ENCODE measurements at regions not wholly inside any gene's neighbourhood (a gene's known extent, or its start where the extent isn't known, plus 50 kb on each side); places are given as distances from the start of the nearest gene placed in this dataset.
"Not testable (repeated sequence)": the region's sequence is repeated elsewhere in the genome, so short reads cannot be mapped to it uniquely, and the experiment has no call there.

DNA sequence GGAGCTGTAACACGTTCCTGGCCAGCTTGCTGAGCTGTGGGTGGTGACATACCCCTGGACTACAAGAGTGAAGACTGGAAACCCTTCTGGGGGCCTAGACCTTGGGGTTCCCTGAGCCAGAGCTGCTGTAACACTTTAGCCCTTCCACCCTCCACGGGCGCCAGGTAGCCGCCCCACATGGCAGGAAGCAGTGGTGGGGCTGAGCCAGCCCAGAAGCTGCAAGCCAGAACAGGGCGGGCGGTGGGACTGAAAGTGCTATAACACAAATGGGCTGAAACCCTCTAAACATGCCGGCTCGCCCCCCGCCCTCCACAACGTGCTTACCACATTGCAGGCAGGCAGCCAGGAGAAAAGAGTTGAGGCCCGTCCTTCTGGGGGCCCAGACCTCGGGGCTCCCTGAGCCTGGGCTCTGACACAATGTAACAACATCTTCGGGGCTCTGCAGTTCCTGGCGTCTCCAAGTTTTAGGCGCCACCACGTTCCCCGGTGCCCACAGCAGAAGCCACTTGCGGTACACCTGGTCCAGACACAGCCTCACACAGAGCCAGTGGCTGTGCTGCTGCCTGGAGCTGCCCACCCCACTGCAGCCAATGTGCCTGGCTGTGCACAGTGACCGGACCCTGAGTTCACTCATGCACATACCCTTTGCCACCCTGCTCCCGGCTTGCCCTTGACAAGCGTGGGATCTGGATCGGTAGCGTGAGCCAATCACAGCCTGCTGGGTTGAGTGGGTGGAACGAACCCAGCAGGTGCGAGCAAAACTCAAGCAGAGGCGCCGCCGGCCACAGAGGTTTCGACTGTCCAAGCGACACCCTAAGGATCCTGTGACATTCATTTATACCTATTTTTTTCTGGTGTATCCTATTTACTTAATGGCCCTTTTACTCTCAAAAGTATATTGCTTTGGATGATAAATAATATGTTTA is 127.4 kb upstream of the FHL2 start:
- FAIRE-seq: no peak

DNA sequence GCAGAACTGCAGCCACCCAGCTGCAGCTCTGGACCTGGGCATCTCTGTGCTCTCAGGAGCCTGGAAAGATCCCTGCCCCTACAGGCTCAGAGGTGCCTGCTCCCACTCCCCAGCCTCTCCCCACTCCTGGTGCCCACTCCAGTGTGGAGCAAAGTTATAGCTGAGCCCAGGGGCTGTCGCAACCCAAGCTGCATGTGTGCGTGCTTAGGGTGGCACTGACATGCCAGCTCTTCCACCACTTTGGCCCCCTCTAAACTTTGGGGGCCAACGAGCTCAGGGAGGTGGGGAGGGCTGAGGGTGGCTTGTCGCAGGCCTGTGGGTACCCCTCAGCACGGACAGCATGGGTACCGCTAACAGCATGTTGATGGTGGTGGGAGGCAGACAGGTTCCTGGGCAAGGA is 126.3 kb upstream of the FHL2 start:
- no peak for FAIRE-seq

DNA sequence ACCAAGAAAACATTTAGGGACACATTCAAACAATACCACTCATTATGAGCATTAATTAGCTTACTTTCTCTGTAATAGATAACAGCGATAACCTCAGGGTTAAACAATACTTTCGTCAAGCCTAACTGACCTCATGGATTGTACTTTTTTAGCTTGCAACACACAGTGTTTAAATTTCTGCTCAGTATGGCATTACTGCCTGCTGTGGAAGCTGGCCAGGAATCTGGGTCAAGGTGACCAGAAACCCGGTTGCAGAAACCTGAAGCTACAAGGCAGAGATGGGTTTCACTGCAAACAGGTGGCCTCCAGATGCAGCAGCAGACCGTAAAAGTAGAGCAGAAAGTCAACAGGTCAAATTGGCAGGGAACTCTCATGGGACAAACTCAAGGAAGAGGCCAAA is 123.8 kb upstream of the FHL2 start:
- no peak for FAIRE-seq

DNA sequence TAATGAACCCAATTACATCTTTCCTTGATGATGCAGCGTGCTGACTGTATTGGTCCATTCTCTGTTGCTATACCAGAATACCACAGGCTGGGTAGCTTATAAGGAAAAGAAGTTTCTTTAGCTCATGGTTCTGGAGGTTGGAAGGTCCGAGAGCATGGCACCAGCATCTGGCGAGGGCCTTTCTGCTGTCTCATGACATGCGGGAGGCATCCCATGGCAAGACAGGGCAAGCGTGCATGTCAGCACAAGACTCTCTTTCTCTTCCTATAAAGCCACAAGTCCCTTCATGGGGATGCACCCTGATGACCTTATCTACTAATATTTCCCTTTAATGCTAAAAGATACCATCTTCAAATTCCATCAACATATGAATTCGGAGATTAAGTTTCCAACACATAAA is 122.8 kb upstream of the FHL2 start:
- FAIRE-seq: no peak

DNA sequence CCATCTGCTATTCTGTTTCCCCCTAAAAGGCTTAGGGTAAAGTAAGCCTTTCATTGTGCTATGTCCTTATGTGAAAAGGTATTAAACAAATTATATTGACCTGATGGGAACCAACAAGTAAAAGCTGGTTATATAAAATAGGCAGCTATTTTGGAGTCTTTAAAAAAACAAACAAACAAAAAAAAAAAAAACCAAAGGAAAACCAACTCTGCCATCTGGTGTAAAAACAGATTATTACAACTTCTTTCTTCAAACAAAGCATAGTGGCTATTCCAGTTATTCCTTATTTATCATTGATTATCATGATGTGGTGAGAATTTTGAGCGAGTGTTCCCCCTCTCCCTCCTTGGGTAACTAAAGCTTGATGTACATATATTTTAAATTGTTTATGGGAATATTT is 122.3 kb upstream of the FHL2 start:
- peak; percentile 90 for FAIRE-seq

DNA sequence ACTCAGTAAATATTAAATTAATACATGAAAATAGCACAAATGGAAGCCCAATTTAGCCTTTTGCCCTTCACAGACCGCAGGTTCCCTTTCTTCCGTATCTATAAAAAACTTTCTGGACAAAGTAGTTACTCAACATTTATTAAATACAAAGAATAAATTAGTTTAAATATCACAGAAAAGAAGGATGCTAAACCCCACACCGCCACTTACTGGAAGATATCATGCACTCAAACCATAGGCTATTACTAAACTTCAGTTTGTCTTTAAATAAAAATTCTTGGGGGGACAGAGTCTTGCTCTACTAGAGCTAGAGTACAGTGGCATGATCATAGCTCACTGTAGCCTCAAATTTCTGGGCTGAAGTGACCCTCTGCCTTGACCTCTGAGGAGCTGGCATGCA is 120.7 kb upstream of the FHL2 start:
- FAIRE-seq: no peak

DNA sequence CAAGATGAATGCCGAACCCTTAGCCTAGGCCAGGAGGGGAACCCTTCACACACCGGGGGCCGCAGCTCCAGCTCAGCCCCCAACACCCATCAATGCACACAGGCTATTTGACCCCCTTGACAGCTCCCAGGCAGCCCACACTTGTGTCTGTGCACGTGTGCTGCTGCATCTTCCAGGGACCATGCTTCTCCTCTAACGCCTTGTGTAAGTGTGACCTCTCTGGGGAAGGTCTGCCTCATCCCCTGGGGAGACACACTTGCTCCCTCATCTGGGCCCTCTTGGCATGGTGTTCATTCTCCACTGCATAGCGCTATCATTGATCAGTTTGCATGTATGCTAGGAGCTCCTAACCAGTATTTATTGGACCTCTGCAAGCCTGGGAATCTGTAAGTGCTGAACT is 120.0 kb upstream of the FHL2 start:
- no peak for FAIRE-seq

DNA sequence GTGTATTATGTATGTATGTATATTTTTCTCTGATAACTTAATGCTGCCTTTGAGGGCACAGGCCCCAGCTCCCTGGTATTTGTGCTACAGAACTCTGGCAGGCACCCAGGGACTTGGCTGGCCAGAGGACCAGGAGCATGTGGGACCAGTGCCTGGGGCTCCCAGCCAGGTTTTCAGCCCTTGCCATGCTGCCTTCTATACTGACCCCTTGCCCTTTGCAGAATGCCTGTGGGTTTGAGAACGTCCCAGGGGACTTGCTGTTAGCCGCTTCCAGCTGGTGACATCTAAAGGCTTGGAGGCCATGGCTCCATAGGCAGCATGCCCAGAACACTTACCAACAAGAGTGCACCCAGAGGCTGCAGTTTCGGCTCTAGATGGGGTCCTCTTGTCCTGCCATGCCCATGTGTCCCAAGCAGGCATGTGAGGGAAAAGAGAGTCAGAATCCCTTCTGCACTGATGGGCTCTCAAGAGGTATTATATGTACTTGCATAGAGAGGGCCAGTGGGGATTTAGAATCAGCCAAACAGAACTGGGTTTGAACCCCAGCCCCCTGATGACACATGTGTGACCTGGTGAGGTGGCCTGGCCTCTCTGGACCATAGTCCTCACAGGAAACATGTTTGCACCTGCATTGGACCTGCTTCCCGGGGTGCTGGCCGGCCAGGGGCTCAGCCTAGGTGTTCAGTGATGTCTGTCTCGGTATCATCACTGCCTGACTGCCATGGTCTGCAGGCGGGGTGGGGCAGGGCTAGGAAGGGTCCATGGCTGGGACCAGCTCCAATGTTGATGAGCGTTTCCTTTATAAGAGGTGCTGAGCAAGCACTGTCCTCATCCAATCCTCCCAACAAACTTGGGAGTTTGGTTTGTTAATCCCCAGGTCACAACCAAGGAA is 119.2 kb upstream of the FHL2 start:
- no peak for FAIRE-seq

DNA sequence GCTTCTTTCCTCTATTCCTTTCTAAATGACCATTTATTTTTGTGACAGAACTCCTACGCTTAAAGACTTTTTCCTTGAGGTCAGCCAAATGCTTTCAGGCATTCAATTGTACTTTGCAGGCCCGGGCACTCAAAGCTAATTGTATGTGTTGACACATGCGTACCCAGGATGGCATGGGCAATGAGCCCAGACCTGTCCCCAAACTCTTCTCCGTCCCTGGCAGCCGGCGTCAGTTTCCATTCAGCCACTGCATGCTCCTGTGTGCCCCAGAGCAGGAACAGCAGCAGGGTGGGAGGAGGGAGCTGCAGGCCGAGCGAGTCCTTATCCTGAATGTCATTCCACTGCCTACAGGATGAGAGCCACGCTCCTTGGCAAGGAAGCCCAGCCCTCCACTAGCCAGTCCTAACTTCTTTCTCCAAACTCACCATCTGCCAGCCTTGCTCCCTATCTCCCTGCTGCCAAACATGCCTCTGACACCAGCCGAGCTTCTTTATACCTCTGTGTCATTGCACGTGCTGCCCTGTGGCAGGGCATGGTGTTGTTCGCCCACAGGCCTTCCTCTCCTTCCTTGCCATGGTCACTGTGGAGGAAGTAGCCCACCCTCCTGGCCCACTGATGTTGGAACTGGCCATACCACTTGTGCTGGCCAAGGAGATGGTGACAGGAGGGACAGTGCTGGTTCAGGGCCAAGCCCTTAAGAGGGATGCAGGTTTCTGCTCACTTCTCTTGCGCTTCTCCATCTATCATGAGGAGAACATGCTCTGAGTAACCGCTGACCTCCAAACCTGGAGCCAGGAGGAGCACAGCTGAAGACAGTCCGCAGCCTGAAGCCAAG is 116.9 kb upstream of the FHL2 start:
- no peak for FAIRE-seq

DNA sequence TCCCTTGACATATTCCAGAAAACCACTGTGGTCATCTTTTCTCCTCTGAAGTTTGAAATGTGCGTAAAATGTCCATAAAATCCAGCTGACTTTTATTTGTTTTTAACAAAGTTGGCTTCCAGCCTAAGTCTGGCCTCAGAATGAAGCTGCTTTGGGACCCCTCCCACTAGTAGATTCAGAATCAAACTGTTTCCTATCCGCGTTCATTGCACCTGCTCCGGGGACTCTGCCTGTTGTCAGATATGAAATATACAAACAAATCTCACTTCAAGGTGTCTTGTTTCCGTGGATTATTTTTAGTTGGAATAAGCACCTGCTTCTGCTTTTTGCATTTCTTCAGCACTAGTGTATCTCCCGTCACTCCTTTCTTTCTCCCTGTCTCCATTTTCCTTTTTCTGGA is 115.7 kb upstream of the FHL2 start:
- FAIRE-seq: no peak

DNA sequence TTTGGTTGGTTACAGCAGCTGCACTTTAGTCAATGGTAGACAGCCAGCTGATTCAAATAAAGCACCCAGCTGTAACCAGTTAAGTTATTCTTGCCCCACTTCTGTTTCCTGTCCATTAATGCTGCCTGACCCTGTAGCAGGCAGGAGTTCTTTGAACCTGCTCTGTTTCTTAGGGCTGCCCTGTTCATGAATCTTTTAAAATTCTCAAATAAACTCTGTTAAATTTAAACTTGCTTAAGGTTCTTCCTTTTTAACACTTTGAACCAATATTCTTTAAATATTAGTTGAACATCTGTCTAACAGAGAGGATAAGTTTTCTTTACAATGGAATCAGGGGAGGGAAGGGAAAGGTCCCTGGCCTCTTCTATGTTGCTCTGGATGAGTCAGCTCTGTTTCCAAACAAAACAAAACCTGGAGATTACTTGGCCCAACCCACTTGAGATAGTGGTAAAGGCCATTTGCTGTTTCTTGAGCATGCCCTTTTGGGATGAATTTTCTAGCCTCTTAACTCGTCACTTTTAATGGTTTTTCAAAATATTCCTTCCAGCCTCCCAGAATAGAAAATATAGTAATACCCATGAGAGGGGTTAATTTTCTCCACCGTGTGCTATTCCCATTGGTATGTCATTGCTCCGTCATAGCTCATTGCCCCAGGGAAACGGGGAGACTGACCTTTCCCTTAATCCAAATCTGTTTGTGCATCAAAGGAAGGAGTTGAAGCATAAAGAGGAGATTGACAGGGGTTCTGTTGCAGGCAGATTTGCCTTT is 112.1 kb upstream of the FHL2 start:
- no peak for FAIRE-seq

DNA sequence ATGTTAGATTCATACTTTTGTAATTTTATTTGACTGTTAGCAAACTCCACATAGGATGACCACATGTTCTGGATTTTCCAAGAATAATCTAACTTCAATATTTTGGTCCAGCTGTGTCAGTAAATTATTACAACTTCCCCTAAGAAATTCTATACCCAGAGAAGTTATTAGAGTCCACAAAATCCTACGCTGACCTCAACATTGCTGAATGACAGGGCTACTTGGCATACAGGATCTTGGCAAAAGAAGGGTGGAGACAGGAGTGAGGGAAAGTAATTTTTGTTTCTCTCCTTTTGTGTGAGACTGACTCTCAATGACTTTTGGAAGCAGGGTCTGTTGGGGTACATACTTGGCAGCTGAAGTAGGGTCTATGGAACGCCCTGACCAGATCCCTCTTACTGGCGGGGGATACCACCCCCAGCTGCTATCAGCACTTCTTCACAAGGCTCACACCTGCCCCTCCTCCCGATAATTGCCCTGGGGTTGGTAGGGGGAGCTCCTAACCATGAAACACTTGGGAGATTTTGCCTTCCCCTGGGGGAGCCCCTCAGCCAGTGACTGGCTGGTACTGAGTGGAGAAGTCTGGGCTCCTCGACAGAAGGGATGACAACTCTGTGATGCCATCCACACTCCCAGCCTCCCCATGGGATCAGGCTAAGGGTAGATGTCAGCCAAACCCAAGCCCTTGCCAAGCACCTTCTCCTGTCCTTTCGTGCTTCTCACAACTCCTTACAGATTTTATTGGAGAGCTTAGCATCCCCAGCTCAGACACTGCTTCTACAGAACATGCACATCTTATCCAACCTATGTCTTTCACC is 110.6 kb upstream of the FHL2 start:
- no peak for FAIRE-seq

DNA sequence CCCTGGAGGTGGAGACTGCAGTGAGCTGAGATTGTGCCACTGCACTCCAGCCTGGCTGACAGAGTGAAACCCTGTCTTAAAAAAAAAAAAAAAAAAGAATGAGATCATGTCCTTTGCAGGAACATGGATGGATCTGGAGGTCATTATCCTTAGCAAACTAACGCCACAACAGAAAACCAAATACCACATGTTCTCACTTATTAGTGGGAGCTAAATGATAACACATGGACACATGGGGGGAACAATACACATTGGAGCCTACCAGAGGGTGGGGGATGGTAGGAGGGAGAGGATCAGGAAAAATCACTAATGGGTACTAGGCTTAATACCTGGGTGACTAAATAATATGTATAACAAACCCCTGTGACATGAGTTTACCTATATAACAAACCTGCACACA is 108.0 kb upstream of the FHL2 start:
- FAIRE-seq: not testable (repeated sequence)

DNA sequence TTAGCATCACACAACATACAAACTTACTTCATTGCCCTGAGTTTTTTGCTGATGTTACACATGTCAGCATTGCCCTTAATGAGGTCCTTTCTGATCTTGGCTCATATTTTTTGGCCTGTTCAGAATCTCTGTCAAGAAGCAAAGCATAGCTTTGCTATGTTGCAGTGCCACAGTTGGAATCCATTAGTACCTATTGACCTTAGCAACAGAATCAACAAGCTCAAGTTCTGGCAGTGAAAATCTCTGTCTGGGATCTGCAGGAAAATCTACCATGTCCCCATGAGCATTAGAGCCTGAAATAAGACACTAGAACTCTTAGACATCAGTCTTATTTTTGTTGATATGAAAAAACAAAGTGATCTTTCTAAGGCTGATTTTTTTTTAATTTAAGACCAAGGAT is 105.6 kb upstream of the FHL2 start:
- no peak for FAIRE-seq

DNA sequence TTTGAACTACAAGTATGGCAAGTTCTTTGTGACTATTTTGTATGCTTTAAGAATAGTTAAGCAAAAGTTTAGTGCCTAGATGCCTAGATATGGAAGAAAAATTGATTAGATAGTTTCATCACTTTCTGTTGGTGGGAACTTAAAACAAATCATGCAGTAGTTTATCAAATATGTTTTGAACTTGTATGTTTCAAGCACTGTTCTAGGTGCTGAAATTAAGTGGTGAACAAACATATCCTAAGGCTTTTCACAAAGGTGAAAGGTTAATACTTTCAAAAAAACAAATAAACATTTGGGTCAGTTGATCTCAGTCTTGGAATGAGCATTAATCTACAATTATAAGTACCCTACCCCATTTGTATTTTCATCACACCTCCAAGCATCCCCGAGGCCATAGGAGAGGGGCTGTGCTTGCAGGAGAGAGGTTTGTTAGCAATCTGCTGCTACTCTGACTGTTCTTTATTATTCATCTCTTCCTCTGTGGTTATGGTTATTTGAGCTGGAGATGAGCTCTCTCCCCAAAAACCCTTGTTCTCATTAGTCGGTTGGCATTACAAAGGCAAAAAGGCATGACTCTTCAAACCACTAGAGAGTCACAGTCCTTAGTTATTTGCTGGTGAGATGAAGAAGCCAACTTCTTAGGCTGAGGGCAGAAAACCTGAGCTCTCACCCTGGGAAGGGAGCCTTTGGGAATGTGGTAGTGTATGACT is 103.9 kb upstream of the FHL2 start:
- no peak for FAIRE-seq

DNA sequence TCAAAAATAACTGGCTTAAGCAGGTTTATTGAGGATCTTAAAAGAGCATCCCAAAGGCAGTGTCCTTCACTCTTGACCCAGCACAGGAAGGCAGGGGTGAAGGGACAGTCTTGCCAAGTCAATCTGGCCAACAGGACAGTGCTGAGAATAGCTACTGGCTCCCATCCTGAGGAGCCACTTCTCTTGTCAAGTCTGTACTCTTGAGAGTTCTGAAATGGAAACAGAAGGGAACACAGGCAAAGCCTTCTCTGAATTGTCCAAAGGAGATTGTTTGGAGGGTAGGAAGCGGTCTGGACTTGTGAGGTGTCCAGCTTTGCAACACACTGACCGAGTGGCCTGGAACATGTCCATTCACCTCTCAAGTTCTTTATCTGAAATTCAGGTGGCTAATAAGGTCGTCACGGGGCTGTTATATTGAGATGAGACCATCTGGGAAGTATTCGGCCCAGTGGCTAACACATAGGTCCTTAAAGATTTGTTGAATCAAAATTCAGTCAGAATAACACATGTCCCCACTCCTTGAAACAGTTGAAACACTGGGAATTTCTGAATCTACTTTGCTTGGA is 99.5 kb upstream of the FHL2 start:
- FAIRE-seq: no peak

DNA sequence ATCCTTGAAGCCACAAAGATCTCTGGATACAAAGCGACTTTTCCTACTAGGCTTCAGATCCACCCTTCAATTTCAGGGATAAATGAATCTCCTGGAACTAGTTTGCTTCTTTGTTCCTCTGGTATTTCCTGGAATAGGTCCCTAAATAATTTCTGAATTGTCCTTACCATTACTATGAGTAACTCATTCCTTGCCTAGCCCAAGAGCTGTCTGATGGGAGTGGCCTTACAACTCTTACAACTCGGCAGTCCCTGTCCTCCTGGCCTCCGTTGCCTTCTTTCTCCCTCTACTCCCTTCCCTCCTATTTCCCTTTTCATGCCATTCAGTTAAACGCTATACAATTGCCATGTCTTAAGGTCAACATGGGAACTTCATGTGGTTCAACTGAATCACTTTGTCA is 98.2 kb upstream of the FHL2 start:
- no peak for FAIRE-seq

DNA sequence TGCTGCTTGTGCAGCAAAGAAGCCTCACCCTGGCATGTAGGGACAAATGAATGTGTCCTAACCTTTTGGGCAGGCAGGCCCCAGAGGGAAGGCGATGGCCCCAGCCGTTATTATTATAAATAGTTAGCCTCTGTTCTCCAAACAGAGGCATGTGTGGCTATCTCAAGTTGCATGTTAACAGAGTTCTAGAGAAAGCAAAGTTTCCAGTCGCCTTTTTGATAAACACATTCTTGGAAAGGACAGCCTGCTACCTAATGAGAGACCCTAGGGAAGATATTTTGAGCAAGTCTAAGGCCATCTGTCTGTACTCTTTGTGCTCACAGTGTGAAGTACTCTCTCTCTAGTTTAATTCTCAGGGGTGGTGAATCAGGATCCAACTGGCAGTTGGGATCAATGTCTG is 97.4 kb upstream of the FHL2 start:
- FAIRE-seq: no peak

DNA sequence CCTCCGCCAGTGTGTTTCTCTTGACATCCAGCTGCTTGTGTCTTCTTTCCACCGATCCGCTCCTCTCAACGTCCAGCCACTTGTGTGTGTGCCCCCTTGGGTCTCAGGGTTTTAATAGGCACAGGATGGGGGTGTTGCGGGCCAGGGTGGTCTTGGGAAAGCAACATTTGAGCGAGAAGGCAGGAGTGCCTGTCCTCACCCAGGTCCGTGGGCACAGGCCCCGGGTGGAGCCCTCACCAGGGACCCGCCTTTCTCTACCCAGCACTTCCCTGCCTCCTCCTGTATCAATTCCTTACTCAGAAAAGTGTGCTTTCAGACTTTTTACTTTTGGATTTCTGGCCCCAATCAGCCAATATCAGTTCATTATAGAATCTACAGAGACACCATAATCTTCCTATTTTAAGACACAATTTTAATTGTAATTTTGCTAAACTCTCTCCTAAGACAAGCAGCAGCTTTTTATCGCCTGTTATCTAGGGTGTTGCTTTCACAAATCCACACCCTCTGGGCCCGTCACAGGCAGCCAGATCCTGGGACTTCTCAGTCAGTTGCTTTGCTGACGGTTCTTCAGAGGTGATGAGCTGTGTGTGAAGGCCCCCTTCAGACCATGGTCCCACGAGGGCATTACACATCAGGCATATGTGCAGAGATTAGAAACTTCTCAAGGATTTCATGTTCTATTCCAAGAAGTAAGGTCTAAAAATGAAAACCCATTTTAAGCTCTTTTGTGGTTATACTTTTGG is 96.0 kb upstream of the FHL2 start:
- FAIRE-seq: no peak

DNA sequence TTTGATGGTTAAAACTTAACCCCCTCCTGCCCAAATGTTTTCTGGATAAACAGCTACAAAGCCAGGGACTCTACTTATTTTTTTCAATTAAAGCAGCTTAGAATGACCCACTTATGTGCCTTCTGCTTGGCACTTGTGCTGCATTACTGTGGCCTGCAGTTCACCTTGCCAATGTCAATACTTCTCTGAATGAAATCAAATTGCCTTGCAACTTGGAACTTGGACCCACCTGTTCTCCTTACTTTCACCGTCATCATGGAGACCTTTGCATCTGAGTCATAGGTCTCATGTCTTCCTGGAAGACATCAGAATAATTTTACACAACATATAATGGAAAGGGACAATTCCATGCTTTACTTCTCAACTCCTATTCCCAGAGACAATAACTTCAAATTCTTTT is 92.1 kb upstream of the FHL2 start:
- no peak for FAIRE-seq
